ENCODE measurements at regions not wholly inside any gene's neighbourhood (a gene's known extent, or its start where the extent isn't known, plus 50 kb on each side); places are given as distances from the start of the nearest gene placed in this dataset.

GRCh38 chr12:88969127-88969526, 383.2 kb downstream of the DUSP6 start:
- TF ChIP-seq, protein P1, sequence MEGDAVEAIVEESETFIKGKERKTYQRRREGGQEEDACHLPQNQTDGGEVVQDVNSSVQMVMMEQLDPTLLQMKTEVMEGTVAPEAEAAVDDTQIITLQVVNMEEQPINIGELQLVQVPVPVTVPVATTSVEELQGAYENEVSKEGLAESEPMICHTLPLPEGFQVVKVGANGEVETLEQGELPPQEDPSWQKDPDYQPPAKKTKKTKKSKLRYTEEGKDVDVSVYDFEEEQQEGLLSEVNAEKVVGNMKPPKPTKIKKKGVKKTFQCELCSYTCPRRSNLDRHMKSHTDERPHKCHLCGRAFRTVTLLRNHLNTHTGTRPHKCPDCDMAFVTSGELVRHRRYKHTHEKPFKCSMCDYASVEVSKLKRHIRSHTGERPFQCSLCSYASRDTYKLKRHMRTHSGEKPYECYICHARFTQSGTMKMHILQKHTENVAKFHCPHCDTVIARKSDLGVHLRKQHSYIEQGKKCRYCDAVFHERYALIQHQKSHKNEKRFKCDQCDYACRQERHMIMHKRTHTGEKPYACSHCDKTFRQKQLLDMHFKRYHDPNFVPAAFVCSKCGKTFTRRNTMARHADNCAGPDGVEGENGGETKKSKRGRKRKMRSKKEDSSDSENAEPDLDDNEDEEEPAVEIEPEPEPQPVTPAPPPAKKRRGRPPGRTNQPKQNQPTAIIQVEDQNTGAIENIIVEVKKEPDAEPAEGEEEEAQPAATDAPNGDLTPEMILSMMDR (IDR thresholded peaks at IDR 0.05), result no peak
- no peak for TF ChIP-seq POLR2A (IDR thresholded peaks at IDR 0.05)
